ENCODE measurements at regions not wholly inside any gene's neighbourhood (a gene's known extent, or its start where the extent isn't known, plus 50 kb on each side); places are given as distances from the start of the nearest gene placed in this dataset.

DNA sequence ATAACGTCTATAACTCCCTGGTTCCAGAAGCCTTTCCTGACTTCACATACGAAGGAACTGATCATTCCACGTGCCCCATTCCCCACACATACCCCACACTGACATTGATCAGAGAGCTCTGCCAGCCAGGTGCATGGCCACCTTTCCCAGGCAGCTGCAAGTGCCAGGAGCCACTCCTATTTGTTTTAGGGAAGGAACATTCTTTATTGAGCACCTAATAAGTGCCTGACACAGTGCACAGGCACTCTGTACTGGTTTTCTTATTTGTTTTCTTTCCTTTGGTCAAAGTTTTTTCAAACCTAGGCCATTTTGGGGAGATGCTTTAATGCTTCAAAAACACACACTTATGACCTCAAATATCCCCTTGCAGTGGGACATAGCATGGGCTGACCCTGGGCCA, 50.0 kb downstream of the PITPNM2 start:
- no peak for DNase-seq

DNA sequence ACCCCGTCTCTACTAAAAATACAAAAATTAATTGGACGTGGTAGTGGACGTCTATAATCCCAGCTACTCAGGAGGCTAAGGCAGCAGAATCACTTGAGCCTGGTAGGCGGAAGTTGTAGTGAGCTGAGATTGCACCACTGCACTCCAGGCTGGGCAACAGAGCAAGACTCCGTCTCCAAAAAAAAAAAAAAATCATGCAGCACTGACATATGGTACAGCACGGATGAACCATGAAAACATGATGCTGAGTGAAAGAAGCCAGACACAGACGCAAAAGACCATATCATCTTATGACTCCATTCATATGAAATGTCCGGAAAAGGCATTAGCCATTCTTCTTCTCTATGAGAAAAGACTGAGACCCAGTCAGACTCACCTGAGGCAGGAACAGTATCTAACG, 50.4 kb downstream of the PITPNM2 start:
- DNase-seq, result no peak

GRCh38 chr12:123099560-123100192, 51.2 kb downstream of the PITPNM2 start:
- DNase-seq, result no peak

DNA sequence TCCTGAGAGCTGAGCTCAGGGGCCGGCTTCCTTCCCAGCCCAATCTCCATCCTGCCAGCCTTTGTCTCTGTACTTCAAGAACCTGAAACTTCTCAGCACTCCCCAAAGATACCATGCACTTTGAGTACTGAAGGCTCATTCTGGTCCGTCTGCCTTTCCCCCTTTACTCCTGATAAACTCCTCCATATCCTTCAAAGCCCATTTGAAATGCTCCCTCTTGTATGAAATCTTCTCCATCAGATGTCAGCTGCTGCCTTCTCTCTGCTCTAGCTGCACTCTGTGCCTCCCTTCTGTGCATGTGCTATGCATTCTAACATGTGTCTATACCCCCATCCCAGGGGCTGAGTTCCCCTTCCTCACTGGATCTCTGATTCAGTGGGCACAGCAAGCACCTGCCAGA, 52.1 kb downstream of the PITPNM2 start:
- DNase-seq, result no peak

DNA sequence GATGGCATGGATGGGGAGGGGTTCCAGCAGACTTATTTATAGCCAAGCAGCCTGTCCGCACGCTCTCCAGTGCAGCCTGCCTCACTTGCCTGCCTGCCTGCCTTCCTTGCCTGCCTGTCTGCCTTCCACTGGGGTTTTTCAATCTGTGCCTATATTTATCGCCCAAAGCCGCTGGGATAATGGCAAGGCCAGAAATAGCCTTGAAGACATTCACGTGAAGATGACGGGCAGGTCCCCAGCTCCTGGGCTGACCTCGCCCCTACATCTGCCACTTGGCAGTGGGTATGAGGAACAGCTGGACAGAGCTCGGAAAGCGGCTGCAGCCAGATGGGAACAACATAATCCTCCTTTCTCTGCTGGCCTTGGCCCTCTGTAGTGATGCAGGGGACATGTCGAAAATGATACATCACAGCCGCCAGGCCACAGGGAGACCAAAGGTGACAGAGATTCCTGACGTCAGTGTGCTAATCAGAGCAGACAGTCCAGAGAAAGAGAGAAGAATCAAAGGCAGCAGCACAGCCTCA, 53.3 kb downstream of the PITPNM2 start:
- peak; percentile 70 for DNase-seq

- DNase-seq, result no peak
Observed at GRCh38 chr12:123096741-123097140, 54.1 kb downstream of the PITPNM2 start.

- DNase-seq, result no peak
Observed at GRCh38 chr12:123096182-123096581, 54.7 kb downstream of the PITPNM2 start.

- no peak for DNase-seq
Observed at GRCh38 chr12:123095078-123095881, 55.6 kb downstream of the PITPNM2 start.

DNA sequence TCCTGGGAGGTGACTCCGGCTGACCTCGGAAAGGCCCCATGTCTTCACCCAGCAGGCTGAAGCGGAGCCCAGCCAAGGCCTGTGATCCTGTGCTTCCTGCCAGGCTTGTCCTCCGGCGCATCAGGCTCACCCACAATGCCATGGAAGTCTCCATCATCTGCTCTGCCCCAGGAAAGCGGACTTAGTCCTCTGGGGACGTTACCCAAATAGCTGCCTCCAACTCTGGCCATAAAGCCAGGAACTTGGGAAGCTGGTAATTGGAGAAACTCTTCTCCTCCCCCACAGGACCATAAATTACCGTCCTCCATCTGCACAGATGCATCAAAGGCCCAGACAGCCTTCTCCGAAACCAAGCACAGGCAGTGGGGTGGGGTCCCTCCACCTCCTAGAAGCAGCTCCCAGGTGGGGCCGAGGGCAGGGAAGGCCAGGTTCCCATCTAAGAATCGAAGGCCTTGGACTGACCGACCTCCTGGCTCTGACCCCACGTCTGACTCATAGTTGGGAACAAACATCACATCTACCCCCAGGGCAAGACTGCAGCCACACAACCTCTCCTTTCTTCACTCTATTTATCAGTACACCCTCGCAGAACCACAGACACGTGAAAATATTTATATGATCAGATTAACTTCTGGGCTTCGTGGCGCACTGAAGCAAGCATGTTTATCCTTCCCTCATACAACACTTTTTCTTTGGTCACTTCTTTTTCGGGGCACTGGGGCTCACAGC, 56.4 kb downstream of the PITPNM2 start:
- DNase-seq, result peak; percentile 48

DNA sequence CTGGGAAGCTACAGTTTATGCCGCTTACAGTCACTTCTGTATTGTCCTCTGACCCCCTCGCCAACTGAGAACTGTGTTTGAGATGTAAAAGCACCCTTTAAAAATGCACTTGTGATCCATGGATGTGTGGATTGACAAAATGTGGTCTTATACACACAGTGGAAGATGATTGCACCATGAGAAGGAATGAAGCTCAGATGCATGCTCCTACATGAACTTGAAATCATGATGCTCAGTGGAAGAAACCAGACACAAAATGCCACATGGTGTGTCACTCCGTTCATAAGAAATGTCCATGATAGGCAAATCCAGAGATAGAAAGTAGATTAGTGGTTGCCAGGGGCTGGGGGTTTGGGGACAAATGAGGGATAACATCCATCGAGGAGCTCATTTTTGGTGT, 58.0 kb downstream of the PITPNM2 start:
- DNase-seq, result no peak

DNA sequence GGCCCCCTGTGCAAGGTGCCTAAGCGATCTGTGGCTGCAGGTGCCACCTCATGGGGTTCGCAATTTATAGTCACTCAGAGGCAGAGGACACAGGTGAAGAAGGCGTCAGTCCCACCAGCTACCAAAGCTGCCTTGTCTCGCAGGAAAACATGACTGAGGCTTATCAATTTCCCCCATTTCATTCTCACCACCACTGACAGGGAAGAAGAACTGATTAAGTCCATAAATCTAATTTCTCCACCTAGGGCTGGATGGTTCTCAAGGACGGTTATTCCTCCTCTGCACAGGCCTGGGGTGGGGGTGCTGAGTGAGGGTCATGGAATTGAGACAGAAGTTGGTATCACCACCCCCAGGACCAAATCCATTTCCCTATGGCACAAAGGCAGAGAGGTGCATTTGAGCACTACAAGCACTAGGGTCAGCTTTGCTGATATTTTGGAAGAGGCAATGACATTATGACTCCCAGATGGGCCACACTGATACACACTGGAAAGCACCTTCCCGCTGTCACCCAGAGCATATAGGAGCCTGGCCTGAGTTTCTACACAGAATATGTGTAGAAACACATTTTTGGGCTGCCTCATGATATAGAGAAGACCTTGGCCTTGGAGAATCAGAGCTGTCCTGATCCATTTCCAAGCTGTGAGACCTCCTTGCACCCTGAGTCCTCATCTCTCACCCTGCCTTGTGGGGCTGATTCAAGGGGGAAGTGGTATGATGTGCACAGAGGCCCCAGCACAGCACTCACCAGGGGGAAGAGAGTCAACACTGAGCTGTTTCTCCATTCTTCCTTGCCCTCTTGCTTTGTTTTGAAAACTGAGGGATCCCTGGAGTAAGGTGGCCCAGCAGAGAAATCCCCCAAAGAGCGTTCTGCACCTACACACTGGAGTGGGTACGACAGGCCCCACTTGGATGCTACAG, 59.4 kb downstream of the PITPNM2 start:
- no peak for DNase-seq

DNA sequence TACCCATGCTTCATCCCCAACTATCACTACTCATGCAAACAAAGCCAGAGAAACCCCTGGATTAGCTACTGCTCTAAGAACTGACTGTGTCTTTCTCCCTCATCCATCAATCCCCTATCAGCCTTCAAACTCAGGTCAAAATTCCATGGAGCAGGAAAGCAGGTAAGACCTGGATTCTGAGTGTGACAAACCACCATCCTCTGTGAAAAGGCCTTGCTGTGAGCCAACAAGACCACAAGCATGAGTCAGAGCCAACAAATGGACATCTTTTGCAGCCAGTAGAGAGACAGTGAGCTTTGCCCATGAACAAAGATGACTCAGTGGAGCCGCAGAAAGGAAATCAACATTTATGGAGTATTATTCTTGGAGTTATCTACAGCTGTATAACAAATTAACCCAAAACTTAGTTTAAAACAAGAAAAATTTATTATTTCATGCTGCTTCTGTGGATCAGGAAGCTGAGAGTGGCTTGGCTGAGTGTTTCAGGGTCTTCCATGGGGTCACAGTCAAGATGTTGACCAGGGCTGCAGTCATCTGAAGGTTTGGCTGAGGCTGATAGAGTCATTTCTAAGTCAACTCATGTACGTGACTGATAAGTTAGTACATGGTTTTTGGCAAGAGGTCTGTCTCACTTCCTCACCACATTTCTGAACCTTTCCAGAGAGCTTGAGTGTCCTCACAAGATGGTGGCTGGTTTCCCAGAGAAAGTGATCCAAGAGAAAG, 61.1 kb downstream of the PITPNM2 start:
- DNase-seq, result no peak

- DNase-seq, result no peak
Observed at GRCh38 chr12:123089140-123089539, 61.8 kb downstream of the PITPNM2 start.

GRCh38 chr12:123085730-123086487, 65.0 kb downstream of the PITPNM2 start:
- no peak for DNase-seq

DNA sequence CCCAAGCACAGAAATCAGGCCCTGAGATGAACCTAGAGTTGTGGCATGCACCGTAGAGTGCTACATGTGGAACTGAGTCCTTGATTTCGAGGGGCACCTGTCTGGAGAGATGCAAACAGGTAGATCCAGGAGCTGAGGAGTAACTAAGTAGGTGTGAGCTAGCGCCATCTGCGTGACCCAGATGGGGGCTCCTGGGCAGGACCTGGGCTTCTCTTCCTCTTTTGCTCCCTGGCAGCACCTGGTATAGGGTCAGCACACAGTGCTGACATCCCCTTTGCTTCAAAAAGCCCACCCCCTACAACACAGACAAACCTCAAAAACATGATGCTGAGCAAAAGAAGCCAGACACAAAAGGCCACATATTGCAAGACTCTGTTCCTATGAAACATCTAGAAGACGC, 65.8 kb downstream of the PITPNM2 start:
- DNase-seq, result no peak

- DNase-seq, result no peak
Observed at GRCh38 chr12:123083661-123084571, 67.0 kb downstream of the PITPNM2 start.

- no peak for DNase-seq
Observed at GRCh38 chr12:123080634-123081033, 70.3 kb downstream of the PITPNM2 start.

- no peak for DNase-seq
Observed at GRCh38 chr12:123078531-123079155, 72.2 kb downstream of the PITPNM2 start.

- no peak for DNase-seq
Observed at GRCh38 chr12:123078120-123078465, 72.8 kb downstream of the PITPNM2 start.

All from right hindlimb (tissue), 1 donor.